ENCODE measurements at regions not wholly inside any gene's neighbourhood (a gene's known extent, or its start where the extent isn't known, plus 50 kb on each side); places are given as distances from the start of the nearest gene placed in this dataset.

DNA sequence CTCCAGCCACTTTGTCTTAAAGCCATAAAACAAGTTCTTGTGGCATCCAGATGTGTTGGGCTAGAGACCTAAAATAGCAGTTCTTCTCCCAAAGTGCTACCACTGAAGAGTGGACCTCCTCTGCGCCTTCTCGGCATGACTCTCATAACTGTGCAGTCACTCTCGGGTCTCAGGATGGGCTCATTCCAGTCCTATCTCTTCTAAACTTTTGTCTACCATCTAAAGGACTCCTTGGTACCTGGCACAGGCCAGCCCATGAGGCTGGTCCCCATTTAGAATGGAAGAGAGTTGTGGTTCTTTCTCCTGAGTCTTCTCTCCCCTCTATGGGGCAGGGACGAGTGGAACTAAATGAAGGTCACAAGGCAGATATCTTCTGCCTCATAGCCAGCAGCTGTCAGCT, 272.0 kb upstream of the TMTC4 start:
- H3K9me3 Mint-ChIP-seq, result peaks cover 2% of the 10 kb centered on the region
- TF ChIP-seq, protein P1, sequence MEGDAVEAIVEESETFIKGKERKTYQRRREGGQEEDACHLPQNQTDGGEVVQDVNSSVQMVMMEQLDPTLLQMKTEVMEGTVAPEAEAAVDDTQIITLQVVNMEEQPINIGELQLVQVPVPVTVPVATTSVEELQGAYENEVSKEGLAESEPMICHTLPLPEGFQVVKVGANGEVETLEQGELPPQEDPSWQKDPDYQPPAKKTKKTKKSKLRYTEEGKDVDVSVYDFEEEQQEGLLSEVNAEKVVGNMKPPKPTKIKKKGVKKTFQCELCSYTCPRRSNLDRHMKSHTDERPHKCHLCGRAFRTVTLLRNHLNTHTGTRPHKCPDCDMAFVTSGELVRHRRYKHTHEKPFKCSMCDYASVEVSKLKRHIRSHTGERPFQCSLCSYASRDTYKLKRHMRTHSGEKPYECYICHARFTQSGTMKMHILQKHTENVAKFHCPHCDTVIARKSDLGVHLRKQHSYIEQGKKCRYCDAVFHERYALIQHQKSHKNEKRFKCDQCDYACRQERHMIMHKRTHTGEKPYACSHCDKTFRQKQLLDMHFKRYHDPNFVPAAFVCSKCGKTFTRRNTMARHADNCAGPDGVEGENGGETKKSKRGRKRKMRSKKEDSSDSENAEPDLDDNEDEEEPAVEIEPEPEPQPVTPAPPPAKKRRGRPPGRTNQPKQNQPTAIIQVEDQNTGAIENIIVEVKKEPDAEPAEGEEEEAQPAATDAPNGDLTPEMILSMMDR (IDR thresholded peaks at IDR 0.05; ENCODE audit: unreplicated experiment in 3 of 3), result no peak
- H3K27me3 Mint-ChIP-seq (ENCODE audit: low read depth), result peaks cover 8% of the 10 kb centered on the region
- H3K27ac Mint-ChIP-seq, result no peak overlapping the region
- H3K4me3 Mint-ChIP-seq, result no peak overlapping the region
- H3K36me3 Mint-ChIP-seq (ENCODE audit: low read depth), result no peaks in the 10 kb centered on the region
- peaks cover 2% of the 10 kb centered on the region for H3K4me1 Mint-ChIP-seq

DNA sequence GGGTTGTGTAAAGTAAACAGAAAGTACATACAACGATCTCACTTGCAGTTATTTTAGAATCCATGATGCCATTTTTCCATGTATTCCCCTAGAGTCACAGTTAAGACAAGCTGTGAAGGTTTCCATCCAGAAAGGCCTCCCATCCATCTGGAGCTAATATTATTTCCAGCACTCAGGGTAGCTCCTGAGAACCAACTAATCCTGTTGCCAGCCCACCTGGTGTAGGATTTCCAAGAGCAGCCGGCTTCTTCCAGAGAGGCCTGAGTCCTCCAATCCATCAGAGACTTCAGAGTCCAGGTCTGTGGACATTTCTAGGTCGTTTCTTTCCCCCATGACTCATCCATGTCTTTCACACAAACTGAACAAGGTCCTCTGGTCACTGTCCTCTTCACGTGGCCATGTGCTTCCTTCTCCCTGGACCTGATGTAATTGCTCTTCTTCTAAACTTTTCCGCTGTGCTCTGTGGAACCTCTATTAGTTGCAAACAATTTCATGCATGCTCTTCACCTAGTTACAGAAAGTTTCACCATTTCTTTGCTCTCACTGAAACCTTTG, 270.3 kb upstream of the TMTC4 start:
- Mint-ChIP-seq H3K36me3 (ENCODE audit: low read depth) (no peaks in the 10 kb centered on the region), H3K9me3 (peaks cover 2% of the 10 kb centered on the region), H3K4me3 (no peak overlapping the region), H3K27me3 (ENCODE audit: low read depth) (peaks cover 9% of the 10 kb centered on the region), H3K4me1 (peaks cover 6% of the 10 kb centered on the region), H3K27ac (no peak overlapping the region)
- TF ChIP-seq, protein P1 (IDR thresholded peaks at IDR 0.05; ENCODE audit: unreplicated experiment in 3 of 3), result no peak

DNA sequence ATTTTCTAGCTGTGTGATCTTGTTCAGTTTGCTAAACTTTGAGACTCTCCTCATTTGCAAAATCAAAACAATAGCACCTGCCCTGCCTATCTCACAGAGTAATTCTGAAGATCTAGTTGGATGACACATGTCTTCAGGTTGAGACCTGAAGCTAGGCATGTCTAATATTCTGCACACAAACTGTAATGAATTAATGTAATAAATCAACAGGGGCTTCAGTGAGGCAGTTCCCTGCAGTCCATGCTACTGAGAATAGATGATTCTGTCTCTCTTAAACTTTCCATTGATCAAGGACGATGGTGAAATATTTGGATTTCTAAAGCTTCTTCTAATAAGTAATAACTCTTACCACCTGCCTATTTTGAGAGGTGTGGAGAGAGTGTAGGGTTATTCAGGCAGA, 268.1 kb upstream of the TMTC4 start:
- no peak overlapping the region for H3K27ac Mint-ChIP-seq
- TF ChIP-seq, protein P1 (IDR thresholded peaks at IDR 0.05; ENCODE audit: unreplicated experiment in 3 of 3), result no peak
- no peaks in the 10 kb centered on the region for H3K9me3 Mint-ChIP-seq
- no peaks in the 10 kb centered on the region for H3K36me3 Mint-ChIP-seq (ENCODE audit: low read depth)
- no peak overlapping the region for H3K4me3 Mint-ChIP-seq
- peaks cover 6% of the 10 kb centered on the region for H3K4me1 Mint-ChIP-seq
- H3K27me3 Mint-ChIP-seq (ENCODE audit: low read depth), result peaks cover 12% of the 10 kb centered on the region

DNA sequence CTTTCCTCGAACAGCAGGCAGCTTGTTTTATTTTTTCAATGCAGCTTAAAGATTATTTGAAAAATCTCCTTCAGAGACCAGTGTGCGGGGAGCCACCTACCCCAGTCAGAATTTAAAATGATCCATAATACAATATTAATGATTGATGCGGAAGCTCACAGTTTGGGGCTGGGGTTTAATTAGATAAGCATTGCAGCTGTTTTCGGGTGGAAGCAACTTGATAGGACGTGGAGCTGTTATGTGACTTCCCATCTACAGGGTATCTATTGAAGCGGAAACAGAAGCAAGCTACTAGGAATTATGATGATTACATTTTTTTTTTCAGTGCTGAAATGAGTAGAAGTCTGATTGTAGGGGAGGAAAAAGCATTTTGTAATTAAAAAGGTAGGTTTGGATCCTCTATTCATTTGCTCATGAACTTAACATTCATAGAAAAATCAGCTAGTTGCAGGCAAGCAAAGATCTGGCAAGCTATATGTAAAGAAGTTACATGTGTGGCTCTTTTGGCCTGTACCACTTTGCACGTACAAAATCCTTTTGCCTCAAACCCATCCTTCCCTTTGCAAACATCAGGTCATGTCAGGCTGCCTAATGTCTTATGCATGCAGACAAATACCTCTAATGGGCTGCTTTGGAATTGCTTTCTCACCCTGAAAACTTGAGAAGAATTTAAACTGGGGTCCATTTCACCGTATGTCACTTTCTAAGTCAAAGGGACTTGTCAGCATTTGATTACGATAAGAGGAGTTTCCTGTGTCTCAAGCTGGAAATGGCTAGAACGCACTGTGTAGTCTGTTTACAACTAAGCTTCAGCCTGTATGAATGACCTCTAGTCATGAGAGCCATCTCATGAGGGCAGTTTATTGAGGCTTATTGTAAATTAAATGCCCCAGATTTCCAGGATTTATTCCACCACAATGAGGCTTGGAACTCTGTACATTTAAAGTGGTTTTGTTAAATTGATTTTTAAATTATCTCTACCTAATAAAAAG, 267.1 kb upstream of the TMTC4 start:
- Mint-ChIP-seq H3K36me3 (ENCODE audit: low read depth) (no peaks in the 10 kb centered on the region), H3K4me1 (peaks cover 6% of the 10 kb centered on the region), H3K27me3 (ENCODE audit: low read depth) (peaks cover 8% of the 10 kb centered on the region), H3K27ac (no peak overlapping the region), H3K4me3 (no peak overlapping the region), H3K9me3 (no peaks in the 10 kb centered on the region)
- TF ChIP-seq, protein P1 (IDR thresholded peaks at IDR 0.05; ENCODE audit: unreplicated experiment in 3 of 3), result no peak

- TF ChIP-seq, protein P1 (IDR thresholded peaks at IDR 0.05; ENCODE audit: unreplicated experiment in 3 of 3), result no peak
- Mint-ChIP-seq H3K9me3 (no peaks in the 10 kb centered on the region), H3K36me3 (ENCODE audit: low read depth) (no peaks in the 10 kb centered on the region), H3K27me3 (ENCODE audit: low read depth) (peaks cover 8% of the 10 kb centered on the region), H3K4me1 (peaks cover 6% of the 10 kb centered on the region), H3K4me3 (no peak overlapping the region), H3K27ac (no peak overlapping the region)
Observed at GRCh38 chr13:100940658-100941057, 266.1 kb upstream of the TMTC4 start.

Data from nephron (organoid).